NCI-H1105 (cell line): ENCODE measurements at regions not wholly inside any gene's neighbourhood (a gene's known extent, or its start where the extent isn't known, plus 50 kb on each side); places are given as distances from the start of the nearest gene placed in this dataset.

Experiments used
- DNase-seq: peaks from one replicate; lab custom pipeline; 2025; lab: John Stamatoyannopoulos, UW

GRCh38 chr10:52645187-52645758, 127.3 kb downstream of the MBL2 start:
- no peak for DNase-seq

- no peak for DNase-seq
Measured at GRCh38 chr10:52649511-52649910, 123.1 kb downstream of the MBL2 start.

- DNase-seq = no peak
Measured at GRCh38 chr10:52650873-52651272, 121.7 kb downstream of the MBL2 start.

GRCh38 chr10:52651293-52651692, 121.3 kb downstream of the MBL2 start:
- DNase-seq = no peak

GRCh38 chr10:52652431-52653262, 119.9 kb downstream of the MBL2 start:
- no peak for DNase-seq

GRCh38 chr10:52653263-52653909, 119.2 kb downstream of the MBL2 start:
- DNase-seq = no peak

- no peak for DNase-seq
Measured at GRCh38 chr10:52654201-52654600, 118.4 kb downstream of the MBL2 start.

GRCh38 chr10:52658112-52658511, 114.5 kb downstream of the MBL2 start:
- no peak for DNase-seq

- no peak for DNase-seq
Measured at GRCh38 chr10:52659085-52659484, 113.5 kb downstream of the MBL2 start.

- DNase-seq = no peak
Measured at GRCh38 chr10:52662256-52662655, 110.3 kb downstream of the MBL2 start.

- no peak for DNase-seq
Measured at GRCh38 chr10:52663161-52663560, 109.4 kb downstream of the MBL2 start.

- DNase-seq = no peak
Measured at GRCh38 chr10:52664629-52665028, 108.0 kb downstream of the MBL2 start.

- DNase-seq = no peak
Measured at GRCh38 chr10:52665821-52666220, 106.8 kb downstream of the MBL2 start.

- DNase-seq = no peak
Measured at GRCh38 chr10:52666931-52667330, 105.7 kb downstream of the MBL2 start.

GRCh38 chr10:52668024-52668423, 104.6 kb downstream of the MBL2 start:
- no peak for DNase-seq

GRCh38 chr10:52672880-52673279, 99.7 kb downstream of the MBL2 start:
- no peak for DNase-seq

- no peak for DNase-seq
Measured at GRCh38 chr10:52673468-52673867, 99.1 kb downstream of the MBL2 start.

GRCh38 chr10:52674474-52674873, 98.1 kb downstream of the MBL2 start:
- DNase-seq = no peak

GRCh38 chr10:52677086-52677485, 95.5 kb downstream of the MBL2 start:
- no peak for DNase-seq

GRCh38 chr10:52678611-52679010, 94.0 kb downstream of the MBL2 start:
- DNase-seq = no peak

- no peak for DNase-seq
Measured at GRCh38 chr10:52679117-52679516, 93.5 kb downstream of the MBL2 start.

GRCh38 chr10:52682766-52683165, 89.8 kb downstream of the MBL2 start:
- no peak for DNase-seq

GRCh38 chr10:52683776-52684175, 88.8 kb downstream of the MBL2 start:
- no peak for DNase-seq
